CD4-positive, alpha-beta T cell treated with Interleukin-17A for 1 hour (primary cell): ENCODE measurements at regions not wholly inside any gene's neighbourhood (a gene's known extent, or its start where the extent isn't known, plus 50 kb on each side); places are given as distances from the start of the nearest gene placed in this dataset.

ENCODE experiments used
- DNase-seq: peaks from one replicate; pipeline ENCODE4 v3.0.0-alpha.2; 2020

GRCh38 chr3:5305684-5305989 lies 118.1 kb downstream of the EDEM1 start:
- DNase-seq: no peak

DNA sequence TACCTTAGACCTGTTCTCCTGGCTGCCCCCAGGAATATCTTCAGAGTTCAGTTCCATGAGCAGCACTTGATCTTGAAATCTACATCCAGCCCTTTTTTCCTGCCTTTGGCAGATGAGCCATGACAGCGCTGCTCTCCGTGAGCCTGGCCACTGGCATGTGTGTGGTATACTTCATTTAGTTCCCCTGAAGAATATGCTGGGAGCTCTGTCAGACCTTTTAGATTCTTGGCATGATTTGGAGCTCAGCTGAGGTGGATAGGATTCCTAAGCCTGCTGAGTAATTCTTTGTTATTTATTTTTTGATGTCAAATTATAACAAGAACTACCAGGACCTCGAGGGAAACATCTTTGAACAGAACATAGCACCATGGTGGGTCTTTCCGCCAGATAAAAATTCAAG lies 121.7 kb downstream of the EDEM1 start:
- no peak for DNase-seq

DNA sequence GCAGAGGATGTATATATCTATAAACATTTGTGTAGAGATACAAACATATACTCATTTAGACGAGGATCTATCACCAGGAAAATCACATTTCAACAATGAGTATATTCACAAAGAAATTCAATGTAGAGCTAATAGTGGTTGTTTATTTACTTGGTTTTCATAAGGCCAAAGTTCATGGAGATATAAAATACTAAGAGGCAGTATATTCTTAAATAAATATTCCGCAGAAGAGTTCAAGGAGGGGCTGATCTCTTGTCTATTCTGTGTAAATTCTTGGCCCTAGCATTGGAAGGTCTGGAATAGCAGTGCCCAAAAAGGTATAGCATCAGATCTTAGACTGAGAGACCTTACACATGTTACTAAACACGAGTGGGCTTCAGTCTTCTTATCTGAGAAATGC lies 122.1 kb downstream of the EDEM1 start:
- no peak for DNase-seq

DNA sequence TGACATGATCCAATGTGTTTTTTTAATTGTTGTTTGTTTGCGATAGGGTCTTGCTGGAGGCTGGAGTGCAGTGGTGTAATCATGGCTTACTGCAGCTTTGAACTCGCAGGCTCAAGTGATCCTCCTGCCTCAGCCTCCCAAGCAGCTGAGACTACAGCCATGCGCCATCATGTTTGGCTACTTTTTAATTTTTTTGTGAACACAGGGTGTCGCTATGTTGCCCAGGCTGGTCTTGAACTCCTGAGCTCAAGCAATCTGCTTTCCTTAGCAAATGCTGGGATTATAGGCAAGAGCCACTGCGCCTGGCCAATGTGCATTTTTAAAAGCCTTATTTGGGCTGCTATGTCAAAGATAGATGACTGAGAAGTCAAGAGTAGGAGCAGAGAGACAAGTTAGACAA lies 123.0 kb downstream of the EDEM1 start:
- DNase-seq: no peak

GRCh38 chr3:5312290-5312689 lies 124.8 kb downstream of the EDEM1 start:
- no peak for DNase-seq

DNA sequence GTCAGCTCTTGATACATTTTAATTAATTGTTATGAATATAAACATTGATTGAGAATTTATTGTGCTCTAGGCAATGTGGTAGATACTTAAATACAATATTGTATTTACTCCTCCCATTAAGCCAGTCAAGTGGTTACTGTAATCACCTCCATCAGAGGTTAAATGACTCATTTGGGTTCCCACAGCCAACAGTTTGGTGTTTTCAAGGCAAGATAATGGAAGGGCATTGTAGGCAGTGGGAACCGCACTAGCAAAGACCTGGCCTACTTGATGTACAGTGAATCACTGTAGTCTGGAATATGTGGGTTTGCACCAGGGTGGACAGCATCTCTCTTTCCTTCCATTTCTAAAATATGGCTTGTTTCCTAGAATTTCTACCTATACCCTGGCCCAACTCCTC lies 127.4 kb downstream of the EDEM1 start:
- no peak for DNase-seq

- no peak for DNase-seq
These were observed 130.1 kb downstream of the EDEM1 start for GRCh38 chr3:5317557-5317956.

- DNase-seq: no peak
These were observed 131.9 kb downstream of the EDEM1 start for GRCh38 chr3:5319454-5319853.

GRCh38 chr3:5321666-5322340 lies 134.3 kb downstream of the EDEM1 start:
- DNase-seq: no peak

GRCh38 chr3:5324780-5325179 lies 137.3 kb downstream of the EDEM1 start:
- no peak for DNase-seq

GRCh38 chr3:5330152-5330810 lies 142.8 kb downstream of the EDEM1 start:
- no peak for DNase-seq

GRCh38 chr3:5331567-5332269 lies 144.2 kb downstream of the EDEM1 start:
- no peak for DNase-seq

DNA sequence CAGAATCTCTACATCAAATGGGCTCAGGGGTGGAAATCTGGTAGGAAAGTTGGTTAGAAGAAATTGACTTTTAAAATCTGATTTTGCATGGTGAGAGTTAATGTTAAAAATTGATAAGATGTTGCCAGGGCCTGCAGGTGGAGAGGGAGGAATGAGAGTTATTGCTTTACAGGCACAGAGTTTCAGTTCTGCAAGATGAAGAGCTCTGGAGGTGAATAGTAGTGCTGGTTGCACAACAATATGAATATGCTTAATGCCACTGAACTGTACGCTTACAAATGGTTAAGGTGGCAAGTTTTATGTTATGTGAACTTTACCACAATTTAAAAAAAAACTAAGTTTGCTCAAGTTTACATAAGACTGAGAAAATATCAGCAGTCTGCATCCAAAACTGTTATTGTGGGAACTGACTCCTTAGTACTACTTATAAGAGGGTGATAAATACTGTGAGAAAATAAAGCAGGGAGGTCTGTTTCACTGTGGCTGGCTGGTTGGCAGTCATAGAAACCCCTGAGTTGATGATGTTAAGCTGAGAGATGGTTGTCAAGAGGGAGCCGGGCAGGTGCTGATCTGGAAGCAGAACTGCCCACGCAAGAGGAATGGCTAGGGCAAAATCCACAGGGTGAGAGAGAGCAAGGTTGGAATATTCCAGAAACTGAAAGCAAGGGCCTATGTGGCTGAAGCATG lies 144.9 kb downstream of the EDEM1 start:
- DNase-seq: no peak

DNA sequence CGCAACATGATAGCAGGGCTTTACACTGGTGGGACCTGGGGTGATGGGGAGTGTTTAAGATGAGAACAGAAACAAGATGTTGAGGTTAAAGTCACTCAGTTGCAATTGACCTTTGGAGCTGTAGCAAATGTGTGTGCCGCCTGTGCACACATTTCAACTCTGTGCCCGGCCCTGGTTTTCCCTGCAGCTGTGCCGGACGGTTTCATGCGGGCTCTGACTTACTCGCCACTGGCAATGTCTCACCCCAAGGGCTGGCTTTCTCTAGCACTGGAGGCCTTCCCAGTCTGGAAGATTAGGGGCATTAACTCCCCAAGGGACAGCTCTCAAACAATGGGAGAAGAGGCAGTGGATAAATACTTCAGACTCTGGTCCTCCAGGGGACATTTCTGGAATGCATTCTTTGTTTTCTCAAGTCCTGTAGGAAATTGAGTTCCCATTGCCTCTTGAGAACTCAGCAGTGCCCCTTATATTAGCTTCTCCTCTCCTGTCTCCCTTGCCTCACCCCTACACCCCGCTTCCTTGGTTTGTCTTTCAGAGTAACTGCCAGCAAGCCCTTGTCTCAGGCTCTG lies 152.5 kb downstream of the EDEM1 start:
- no peak for DNase-seq

DNA sequence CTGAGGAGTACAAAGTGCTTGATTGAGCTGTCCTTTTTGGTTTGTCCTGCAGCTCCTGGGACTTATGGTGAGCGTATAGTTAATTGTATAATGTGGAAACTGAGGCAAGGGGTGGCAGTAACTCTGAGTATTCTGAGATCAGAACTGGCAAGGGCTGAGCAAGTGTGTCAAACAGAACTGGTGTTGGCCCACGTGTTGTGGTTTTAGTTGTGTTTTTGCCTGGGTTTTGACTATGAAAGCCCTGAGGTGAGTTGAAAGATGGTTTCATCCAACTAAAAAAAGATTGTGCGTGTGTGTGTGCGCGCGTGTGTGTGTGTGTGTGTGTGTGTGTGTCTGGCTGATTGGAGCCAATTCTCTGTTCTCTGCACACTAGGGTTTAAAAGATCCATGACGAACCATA lies 154.1 kb downstream of the EDEM1 start:
- no peak for DNase-seq

- DNase-seq: no peak
These were observed 156.0 kb downstream of the EDEM1 start for GRCh38 chr3:5343459-5343858.

DNA sequence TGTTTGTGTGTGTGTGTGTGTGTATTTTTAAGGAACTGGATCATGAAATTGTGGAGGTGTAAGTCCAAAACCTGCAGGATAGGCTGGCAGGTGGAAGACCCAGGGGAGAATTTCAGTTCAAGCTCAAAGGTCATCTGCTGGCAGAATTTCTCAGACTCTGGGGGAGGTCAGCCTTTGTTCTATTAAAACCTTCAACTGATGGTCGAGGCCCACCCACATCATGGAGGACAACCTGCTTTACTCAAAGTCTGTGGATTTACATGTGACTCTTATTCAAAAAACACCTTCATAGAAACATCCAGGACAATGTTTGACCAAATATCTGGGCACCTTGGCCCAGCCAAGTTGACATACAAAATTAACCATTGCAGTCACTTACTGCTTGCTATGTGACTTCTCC lies 157.2 kb downstream of the EDEM1 start:
- DNase-seq: no peak

DNA sequence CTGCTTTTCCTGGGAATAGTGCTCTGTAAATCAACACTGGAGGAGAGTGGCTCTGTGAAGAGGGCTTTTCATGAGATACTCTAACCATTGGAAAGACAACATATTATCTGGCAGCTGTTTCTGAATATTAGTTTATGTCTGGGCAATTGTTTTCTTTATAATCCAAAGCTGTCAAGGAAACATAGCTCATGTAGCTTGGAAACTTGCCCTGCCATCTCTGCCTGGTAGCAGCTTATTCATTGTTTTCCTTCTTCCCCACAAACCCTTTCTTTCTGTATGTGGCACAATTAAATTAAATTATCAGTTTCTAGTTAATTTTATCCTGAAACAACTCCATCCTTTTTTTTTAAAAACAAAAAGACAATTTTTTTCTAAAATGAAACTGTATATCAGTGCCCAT lies 160.0 kb downstream of the EDEM1 start:
- no peak for DNase-seq

DNA sequence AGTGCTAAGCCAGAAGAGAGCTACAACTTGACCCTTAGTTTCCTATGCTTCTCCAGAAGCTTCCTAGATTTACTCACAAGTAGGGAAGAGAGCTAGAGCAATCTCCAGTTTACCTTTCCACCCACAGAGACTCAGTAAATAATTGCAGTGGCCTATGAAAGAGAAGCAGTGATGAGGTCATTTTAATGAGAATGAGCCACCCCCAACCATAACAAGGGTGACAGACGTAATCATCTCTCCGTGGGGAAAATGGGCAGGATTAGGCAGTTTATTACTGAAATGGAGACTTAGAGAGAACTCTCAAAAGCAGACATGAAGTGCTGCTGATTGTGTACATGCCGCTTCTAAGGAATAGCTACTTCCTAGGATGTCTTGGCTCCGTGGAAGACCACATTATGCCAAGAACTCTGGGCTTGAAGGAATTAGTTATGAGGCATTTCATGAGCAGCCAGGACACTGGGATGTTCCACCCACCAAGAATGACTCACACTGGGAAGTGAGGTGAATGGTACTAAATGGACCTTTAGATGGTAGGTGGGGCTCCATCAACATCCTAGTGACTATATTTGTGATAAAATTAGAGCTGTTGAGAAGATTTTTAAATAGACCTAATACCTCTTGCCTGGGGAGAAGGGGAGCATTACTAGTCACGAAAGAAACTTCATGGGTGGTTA lies 160.9 kb downstream of the EDEM1 start:
- no peak for DNase-seq

DNA sequence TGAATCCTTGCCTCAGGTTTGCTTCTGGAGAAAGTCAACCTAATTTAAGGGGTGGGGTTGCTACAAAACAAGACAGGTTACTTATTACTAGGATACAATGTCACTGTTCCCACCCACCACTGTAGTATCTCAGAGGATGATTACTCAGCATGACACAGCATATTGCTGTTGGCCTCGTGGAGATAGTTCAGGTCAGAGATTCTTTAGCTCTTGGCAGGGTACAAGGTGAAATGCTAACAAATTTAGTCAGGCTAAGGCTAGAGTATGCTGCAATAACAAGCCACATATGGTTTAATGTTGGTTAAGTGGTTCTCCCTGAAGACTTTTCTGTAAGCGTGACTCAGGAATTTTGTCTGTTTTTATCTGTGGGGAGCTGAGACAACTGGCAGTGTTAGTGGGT lies 161.8 kb downstream of the EDEM1 start:
- no peak for DNase-seq

- DNase-seq: no peak
These were observed 169.6 kb downstream of the EDEM1 start for GRCh38 chr3:5357089-5357488.

DNA sequence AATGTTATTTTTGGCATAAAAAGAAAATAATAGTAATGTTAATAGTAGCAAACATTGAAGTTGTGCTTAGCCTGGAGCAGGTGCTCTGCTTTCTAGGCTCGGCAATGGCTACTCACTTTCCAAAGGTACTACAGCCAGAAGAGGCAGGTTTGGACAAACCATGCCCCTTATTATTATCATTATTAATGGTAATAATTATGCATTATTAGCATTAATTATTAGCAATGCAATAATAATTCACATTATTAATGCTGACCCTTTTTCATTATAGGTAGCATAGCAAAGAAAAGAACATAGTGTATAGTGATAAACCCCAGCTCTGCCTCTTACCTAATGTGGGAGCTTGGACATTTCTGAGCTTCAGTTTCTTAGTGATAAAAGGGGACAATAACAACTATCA lies 171.4 kb downstream of the EDEM1 start:
- no peak for DNase-seq

- DNase-seq: no peak
These were observed 172.9 kb downstream of the EDEM1 start for GRCh38 chr3:5360453-5360852.
